CD4-positive, alpha-beta T cell (primary cell): ENCODE measurements at regions not wholly inside any gene's neighbourhood (a gene's known extent, or its start where the extent isn't known, plus 50 kb on each side); places are given as distances from the start of the nearest gene placed in this dataset.

Experiments
- ATAC-seq: fragments of 200-7000 bp; cut with Tn5 transposase; one replicate; pipeline ENCODE4 v1.10.0; 2022; ENCODE audit warnings: mild to moderate bottlenecking; ENCODE audit not compliant: poor library complexity
- CTCF ChIA-PET: fragments of 350-600 bp; sonication (Branson Sonifier 250); formaldehyde crosslinking; loops from one replicate; lab custom pipeline; 2021; ENCODE audit warnings: antibody characterized with exemption, inconsistent platforms; lab: Charles Lee
- POLR2A ChIA-PET: fragments of 350-600 bp; sonication (Branson Sonifier 250); formaldehyde crosslinking; loops from one replicate; lab custom pipeline; 2021; ENCODE audit warnings: antibody characterized with exemption, inconsistent platforms; lab: Charles Lee
- DNase-seq, 14 experiments: peaks; one replicate each; pipeline ENCODE4 v3.0.0-alpha.2; 2013 to 2020; ENCODE audit warnings: mixed read lengths in 2 of 14
- H3K27ac ChIP-seq, 2 donors: one replicate each; pipeline versions ENCODE4 v1.5.1 to v1.7.0; 2013; ENCODE audit warnings: low read length in 2 of 2, low read depth in 1 of 2, mild to moderate bottlenecking in 1 of 2
- H3K27me3 ChIP-seq, 2 experiments: 1 replicate in 1 of 2; 2 replicates in 1 of 2; pipeline versions ENCODE4 v1.6.1 to v1.7.0; 2013; ENCODE audit warnings: low read length in 2 of 2, control low read depth in 1 of 2, mild to moderate bottlenecking in 1 of 2, moderate library complexity in 1 of 2; ENCODE audit not compliant: insufficient read depth in 2 of 2, control insufficient read depth in 1 of 2
- H3K36me3 ChIP-seq: one replicate; pipeline ENCODE4 v1.6.1; 2013; ENCODE audit warnings: low read length, control low read depth; ENCODE audit not compliant: insufficient read depth
- H3K4me1 ChIP-seq: one replicate; pipeline ENCODE4 v1.6.1; 2013; ENCODE audit warnings: low read length, control low read depth; ENCODE audit not compliant: insufficient read depth
- H3K4me3 ChIP-seq: one replicate; pipeline ENCODE4 v1.5.1; 2013; ENCODE audit warnings: mild to moderate bottlenecking, low read length, moderate library complexity
- H3K9me3 ChIP-seq, 2 experiments: 1 replicate in 1 of 2; 2 replicates in 1 of 2; pipeline versions ENCODE4 v1.6.1 to v1.7.0; 2013; ENCODE audit warnings: low read length in 2 of 2, mild to moderate bottlenecking in 2 of 2, control low read depth in 1 of 2, moderate library complexity in 1 of 2; ENCODE audit not compliant: control insufficient read depth in 1 of 2, insufficient read depth in 1 of 2
- H3K27ac Mint-ChIP-seq: one replicate; pipeline ENCODE4 v1.8.0; 2020; ENCODE audit warnings: mixed read lengths
- H3K27me3 Mint-ChIP-seq: one replicate; pipeline ENCODE4 v1.8.0; 2021; ENCODE audit warnings: mixed read lengths
- H3K36me3 Mint-ChIP-seq: one replicate; pipeline ENCODE4 v1.8.0; 2021; ENCODE audit warnings: low read depth, mixed read lengths
- H3K4me1 Mint-ChIP-seq: one replicate; pipeline ENCODE4 v1.8.0; 2021; ENCODE audit warnings: low read depth, mixed read lengths
- H3K4me3 Mint-ChIP-seq: one replicate; pipeline ENCODE4 v1.8.0; 2020; ENCODE audit warnings: mild to moderate bottlenecking, mixed read lengths
- H3K9me3 Mint-ChIP-seq: one replicate; pipeline ENCODE4 v1.8.0; 2020; ENCODE audit warnings: mixed read lengths
- intact Hi-C, 2 experiments: fragments of 100-400 bp; cut with DNase I in 1 of 2; cut with micrococcal nuclease in 1 of 2; formaldehyde crosslinking; loops; one replicate each; pipeline versions ENCODE4 v1.15.1 to v1.9.0; 2023 to 2025; cut with DNase I, micrococcal nuclease
- TF ChIP-seq, protein P1 (sequence below): fragments of 200-600 bp; IDR thresholded peaks from one replicate; pipeline ENCODE4 v1.8.0; 2022; ENCODE audit warnings: antibody characterized with exemption, mild to moderate bottlenecking

GRCh38 chr5:87109746-87110145 lies 157.9 kb upstream of the RASA1 start:
- H3K27me3 ChIP-seq, result no peaks in the 10 kb centered on the region

DNA sequence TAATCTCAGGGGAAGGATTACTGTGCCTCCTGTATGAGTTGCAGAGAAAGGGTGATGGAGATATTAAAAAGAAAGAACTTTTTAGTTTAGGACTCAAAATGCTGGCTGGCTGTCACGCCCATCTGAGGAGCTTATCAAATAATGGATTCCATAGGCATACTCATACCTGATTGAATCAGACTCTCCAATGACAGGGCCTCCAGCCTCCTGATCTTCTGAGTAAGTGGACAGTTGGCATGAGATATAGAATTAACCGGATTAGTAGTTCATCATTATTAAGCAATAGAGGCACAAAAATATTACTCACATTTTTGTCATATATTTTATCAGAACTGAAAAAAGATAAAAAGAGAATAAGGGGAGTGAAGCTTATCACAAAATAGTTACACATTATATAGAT lies 157.0 kb upstream of the RASA1 start:
- Histone ChIP-seq H3K4me1 (no peaks in the 10 kb centered on the region), H3K27me3 (no peaks in the 10 kb centered on the region), H3K27ac (no peak overlapping the region), H3K9me3 (no peaks in the 10 kb centered on the region), H3K36me3 (no peaks in the 10 kb centered on the region), H3K4me3 (no peak overlapping the region)
- Mint-ChIP-seq H3K27ac (no peak overlapping the region), H3K36me3 (no peaks in the 10 kb centered on the region), H3K27me3 (no peaks in the 10 kb centered on the region), H3K4me1 (peaks cover 14% of the 10 kb centered on the region), H3K4me3 (no peak overlapping the region), H3K9me3 (no peaks in the 10 kb centered on the region)
- ChIA-PET POLR2A (no interaction called here), CTCF (no interaction called here)
- DNase-seq, result no peak
- intact Hi-C loops, result loop anchor here in 1 of 2 experiments (5.0 kb wide), 1 partner anchor 67 kb away; no protein-coding TSS in a partner anchor
- no peak for ATAC-seq
- TF ChIP-seq, protein P1, sequence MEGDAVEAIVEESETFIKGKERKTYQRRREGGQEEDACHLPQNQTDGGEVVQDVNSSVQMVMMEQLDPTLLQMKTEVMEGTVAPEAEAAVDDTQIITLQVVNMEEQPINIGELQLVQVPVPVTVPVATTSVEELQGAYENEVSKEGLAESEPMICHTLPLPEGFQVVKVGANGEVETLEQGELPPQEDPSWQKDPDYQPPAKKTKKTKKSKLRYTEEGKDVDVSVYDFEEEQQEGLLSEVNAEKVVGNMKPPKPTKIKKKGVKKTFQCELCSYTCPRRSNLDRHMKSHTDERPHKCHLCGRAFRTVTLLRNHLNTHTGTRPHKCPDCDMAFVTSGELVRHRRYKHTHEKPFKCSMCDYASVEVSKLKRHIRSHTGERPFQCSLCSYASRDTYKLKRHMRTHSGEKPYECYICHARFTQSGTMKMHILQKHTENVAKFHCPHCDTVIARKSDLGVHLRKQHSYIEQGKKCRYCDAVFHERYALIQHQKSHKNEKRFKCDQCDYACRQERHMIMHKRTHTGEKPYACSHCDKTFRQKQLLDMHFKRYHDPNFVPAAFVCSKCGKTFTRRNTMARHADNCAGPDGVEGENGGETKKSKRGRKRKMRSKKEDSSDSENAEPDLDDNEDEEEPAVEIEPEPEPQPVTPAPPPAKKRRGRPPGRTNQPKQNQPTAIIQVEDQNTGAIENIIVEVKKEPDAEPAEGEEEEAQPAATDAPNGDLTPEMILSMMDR, result no peak

More at GRCh38 chr5:87109746-87110145, 157.9 kb upstream of the RASA1 start:
- H3K4me3 Mint-ChIP-seq, result no peak overlapping the region
- Histone ChIP-seq H3K36me3 (no peaks in the 10 kb centered on the region), H3K4me1 (no peaks in the 10 kb centered on the region), H3K4me3 (no peak overlapping the region), H3K27ac (no peak overlapping the region), H3K9me3 (no peaks in the 10 kb centered on the region)
- H3K27ac Mint-ChIP-seq, result no peak overlapping the region
- TF ChIP-seq, protein P1, result no peak
- H3K36me3 Mint-ChIP-seq, result no peaks in the 10 kb centered on the region
- POLR2A ChIA-PET, result no interaction called here
- no peaks in the 10 kb centered on the region for H3K27me3 Mint-ChIP-seq
- ATAC-seq (no peak), DNase-seq (no peak)
- H3K4me1 Mint-ChIP-seq, result peaks cover 14% of the 10 kb centered on the region
- CTCF ChIA-PET, result no interaction called here
- intact Hi-C loops, result loop anchor here in 1 of 2 experiments (5.0 kb wide), 1 partner anchor 68 kb away; no protein-coding TSS in a partner anchor
- no peaks in the 10 kb centered on the region for H3K9me3 Mint-ChIP-seq

GRCh38 chr5:87113861-87114260 lies 153.8 kb upstream of the RASA1 start:
- H3K27me3 Mint-ChIP-seq, result no peaks in the 10 kb centered on the region
- intact Hi-C loops, result loop anchor here in 1 of 2 experiments (5.0 kb wide), 1 partner anchor 63 kb away; no protein-coding TSS in a partner anchor
- no peak overlapping the region for H3K4me3 Mint-ChIP-seq

More at GRCh38 chr5:87113861-87114260, 153.8 kb upstream of the RASA1 start:
- no peak overlapping the region for H3K27ac ChIP-seq
- no peak overlapping the region for H3K4me3 ChIP-seq
- H3K27ac Mint-ChIP-seq, result no peak overlapping the region
- ChIA-PET POLR2A (no interaction called here), CTCF (no interaction called here)
- no peaks in the 10 kb centered on the region for H3K36me3 ChIP-seq
- no peaks in the 10 kb centered on the region for H3K36me3 Mint-ChIP-seq
- H3K27me3 ChIP-seq, result no peaks in the 10 kb centered on the region
- H3K9me3 Mint-ChIP-seq, result no peaks in the 10 kb centered on the region
- H3K4me1 ChIP-seq, result no peaks in the 10 kb centered on the region
- TF ChIP-seq, protein P1, result no peak
- ATAC-seq (no peak), DNase-seq (no peak)
- H3K9me3 ChIP-seq, result no peaks in the 10 kb centered on the region
- peaks cover 14% of the 10 kb centered on the region for H3K4me1 Mint-ChIP-seq
